GM19035 (cell line): ENCODE measurements at regions not wholly inside any gene's neighbourhood (a gene's known extent, or its start where the extent isn't known, plus 50 kb on each side); places are given as distances from the start of the nearest gene placed in this dataset.

Source experiments
- ATAC-seq: cut with Tn5 transposase; IDR thresholded peaks from one replicate; pipeline ENCODE4 v1.9.1; 2021; ENCODE audit not compliant: unreplicated experiment

DNA sequence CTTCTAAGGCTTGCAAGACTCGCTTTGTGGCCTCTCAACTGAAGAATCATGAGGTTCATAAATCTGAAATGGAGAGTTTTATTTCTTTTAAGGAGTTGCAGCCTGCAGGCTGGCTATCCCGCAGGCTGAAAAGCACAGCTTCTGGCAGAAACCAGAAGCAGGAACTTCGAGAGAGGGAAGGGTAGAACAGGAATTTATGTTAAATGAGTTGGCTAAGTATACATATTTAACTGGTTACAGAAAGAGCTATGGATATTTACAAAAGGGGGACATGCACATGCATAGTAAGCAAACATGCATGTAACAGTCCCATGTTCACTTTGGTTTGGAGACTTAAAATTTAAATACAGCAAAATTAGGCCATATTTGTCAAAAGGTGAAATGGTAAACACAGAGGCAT, 787.0 kb downstream of the TFAP2A start:
- ATAC-seq: no peak

DNA sequence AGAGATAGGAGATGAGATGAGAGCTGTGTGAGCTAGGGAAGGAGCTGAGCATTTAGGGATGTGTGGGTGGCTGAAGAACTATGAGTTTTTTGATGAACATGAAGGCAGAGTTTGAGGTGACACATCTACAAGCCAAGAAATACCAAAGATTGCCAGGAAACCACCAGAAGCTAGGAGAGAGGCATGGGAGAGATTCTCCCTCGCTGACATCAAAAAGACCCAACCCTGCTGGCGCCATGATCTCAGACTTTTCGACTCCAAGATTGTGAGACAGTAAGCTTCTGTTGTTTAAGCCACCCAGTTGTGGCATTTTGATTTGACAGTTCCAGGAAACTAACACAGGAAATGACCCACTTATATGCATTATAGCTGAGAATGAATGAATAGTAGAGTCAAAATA, 790.9 kb downstream of the TFAP2A start:
- no peak for ATAC-seq

DNA sequence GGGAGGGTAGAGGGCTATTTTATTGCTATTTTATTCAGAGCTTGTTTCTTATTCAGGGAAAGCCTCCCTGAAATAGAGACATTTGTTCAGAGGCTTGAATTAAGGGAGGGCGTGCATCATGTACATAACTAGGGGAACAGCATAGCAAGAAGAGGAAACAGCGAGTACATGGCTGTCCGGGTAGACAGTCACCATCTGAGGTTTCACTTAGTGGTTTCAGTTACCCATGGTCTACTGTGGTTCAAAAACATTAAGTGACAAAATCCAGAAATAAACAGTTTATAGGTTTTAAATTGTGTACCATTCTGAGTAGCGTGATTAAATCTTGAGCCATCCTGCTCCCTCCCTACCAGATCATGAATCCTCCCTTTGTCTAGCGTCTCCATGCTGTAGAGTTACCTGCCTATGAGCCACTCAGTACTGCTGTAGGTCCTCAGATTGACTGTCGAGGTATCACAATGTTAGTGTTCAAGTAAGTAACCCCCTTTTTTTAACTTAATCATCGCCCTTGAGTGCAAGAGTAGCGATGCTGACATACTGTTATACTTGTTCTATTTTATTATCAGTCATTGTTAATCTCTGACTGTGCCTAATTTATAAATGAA, 791.5 kb downstream of the TFAP2A start:
- no peak for ATAC-seq

DNA sequence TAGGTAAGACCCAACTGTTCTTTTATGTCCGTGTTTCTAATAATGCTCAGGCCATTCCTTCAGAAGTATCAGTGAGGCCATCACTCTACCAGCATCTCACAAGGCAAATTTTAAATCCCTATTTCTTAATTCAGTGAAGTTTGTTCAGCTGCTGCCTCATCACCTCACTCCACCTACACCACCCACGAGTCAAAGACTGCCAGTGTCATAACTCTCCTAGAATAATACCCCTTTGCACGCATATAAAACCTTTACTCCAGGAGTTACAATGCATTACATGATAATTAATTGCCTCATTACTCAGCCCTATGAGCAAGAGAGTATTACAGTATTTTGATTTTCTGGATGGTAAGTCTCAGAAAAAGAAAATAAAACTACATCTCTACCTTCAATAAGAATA, 793.6 kb downstream of the TFAP2A start:
- no peak for ATAC-seq

DNA sequence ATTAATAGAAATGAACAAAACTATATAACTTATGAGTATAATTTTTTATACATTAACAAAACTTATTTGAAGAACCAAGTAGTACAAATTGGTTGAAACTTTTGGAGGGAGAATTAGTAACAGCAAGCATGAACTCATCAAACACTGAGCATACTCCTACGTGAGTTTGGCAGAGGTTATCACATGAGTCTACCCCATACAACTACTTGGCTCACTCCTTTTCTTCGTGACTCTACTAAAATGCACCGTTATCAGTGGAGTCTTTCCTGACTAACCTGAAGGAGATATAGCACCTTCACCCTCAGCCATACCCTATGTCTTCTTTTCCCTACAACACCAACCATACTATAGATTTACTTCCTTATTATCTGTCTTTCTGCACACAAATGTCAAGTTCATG, 794.2 kb downstream of the TFAP2A start:
- ATAC-seq: no peak

DNA sequence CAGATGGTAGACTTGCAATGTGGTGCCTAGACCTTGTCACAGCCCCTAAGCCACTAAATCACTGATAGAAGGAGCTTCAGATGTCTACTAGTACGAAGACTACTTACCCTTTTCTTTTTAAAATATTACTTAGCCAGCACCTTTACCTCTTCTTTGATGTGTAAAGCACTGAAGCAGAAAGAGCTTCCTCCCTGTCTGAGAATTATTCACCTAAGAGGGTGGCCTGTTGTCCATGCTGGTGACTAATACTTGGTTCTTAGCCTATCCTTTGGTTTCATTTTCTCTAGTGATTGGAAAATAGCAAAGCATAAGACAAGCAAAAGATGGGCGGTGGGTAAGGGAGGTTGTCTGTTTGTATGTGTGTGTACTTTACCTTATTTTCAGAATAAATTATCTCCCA, 794.6 kb downstream of the TFAP2A start:
- no peak for ATAC-seq

DNA sequence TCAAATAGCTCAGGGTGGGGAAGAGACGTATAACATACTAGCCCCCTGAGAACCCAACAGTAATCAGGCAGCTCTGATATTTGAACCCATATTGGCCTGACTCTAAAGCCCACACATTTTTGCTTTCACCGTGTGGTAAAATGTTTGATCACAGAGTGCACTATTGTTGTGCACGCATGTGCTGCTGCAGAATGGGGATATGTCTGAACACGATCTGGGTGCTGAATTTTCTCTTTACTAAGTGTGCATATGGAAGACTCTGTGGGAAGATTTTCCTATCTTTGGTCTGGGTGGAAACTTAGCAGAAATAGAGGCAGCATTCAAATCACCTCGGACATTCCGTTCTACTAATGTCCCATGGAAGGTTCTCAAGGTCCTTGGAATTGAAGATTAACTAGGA, 800.1 kb downstream of the TFAP2A start:
- no peak for ATAC-seq

DNA sequence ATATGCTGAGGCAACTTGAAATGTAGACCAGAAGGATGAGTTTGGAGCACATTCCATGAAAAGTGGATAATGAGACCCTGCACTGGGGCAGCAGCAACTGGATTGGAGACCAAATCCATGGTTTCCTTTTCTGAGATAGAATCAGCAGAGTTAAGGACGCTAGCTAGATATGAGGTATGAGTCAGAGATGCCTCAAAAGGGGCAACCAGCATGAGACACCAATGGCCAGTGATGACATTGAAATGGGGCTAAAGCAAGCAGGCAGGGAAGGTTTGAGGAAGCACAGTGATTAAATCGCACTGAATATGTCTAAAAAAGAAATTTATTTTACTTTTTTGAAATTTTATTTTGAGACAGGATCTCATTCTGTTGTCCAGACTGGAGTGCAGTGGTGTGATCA, 802.4 kb downstream of the TFAP2A start:
- no peak for ATAC-seq

DNA sequence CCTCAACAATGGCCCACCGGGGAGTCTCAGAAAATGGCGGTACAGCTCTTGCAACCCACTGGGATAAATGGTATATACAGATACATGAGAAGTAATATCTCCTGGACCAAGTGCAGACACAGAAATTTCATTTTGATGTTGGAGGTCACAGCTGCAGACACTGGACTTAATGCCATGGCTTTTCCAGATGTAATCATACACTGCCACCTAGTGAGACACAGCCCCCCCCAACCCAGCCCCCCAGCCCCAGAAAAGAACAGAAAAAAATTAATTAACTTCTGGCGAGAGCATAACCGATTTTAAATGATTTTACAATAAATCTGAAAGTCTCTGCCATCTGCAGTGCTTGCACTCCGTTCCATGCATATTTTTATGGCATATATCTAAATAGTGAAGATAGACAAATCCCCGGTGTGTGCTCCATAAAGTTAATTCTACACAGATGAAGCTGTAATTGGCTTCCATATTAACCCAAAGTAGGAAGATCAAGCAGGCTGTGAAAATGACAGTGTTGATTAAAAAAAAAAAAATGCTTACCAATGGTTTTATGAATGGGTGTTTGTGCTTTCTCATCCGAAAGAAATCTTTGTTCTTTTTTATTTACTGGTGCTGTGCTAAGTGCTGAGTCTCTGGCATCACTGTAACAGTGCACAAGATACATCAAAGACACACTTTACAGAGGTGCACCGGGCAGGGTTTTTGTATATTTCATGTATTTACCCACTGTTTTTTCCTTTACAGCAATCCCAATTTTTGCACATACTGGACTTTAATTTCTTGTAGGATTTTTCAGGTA, 804.1 kb downstream of the TFAP2A start:
- no peak for ATAC-seq

DNA sequence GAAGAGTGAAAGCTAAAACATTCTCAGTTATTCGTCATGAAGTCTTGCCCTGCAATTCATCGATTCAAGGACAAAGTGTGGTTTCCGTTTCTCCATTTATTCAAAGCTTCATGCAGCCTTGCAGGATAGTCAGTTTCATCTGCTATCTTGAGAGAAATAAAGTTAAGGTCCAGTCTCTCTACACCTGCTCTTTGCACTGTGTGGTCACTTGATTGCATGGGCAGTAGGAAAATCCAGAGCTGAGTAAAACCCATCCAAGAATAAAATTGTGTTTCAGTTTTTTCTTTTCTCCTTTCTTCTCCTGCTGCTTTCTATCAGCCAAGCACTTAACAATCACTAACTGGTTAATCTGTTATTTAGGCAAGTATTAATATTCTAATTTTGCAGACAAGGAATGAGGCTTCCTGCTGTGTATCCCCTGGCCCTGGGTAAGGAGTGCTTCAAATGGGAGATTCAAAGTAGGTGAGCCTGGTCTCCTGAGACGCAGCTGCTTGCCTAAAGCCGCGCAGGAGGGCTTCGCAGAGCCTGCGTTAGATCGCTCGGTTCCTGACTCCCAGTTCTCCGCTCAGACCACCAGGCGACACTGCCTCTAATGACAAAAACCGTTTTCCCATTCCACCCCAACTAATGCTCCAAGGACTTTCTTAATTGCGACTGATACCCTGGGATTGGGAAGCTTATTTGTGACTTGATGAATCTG, 808.3 kb downstream of the TFAP2A start:
- no peak for ATAC-seq

DNA sequence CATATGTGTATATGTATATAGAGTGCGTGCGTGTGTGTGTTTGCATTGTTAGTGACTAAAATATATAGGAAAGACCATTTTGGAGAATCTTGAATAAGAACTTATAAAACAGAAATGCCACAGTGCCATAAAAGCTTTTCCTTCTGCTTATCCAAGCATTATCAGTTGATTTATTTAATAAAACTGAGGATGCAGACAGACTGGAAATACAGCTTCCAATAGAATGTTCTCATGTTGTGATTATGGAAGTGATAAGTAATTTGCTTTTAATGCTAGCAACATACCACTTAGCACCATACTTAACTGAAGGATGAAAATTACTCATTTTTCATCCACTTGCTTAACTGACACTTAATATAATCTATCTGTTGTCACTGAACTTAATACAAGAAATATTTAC, 820.1 kb downstream of the TFAP2A start:
- ATAC-seq: no peak

DNA sequence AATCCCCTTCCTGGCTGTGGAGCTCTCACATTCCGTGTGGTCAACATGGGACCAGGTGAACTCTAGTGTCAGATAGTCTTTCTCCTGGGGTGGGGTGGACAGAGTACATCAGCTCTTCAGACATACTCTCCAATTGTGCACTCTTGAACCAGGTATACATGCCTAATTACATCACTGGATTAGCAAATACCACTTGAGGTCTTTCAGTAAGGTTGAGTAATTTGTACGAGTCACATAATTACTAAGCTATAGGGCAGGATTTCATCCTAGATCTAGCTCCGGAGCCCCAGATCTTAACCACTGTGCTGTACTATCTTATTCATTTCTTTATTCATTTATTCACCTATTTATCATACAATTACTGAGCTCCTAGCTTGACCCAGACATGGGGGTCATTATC, 821.3 kb downstream of the TFAP2A start:
- ATAC-seq: no peak

DNA sequence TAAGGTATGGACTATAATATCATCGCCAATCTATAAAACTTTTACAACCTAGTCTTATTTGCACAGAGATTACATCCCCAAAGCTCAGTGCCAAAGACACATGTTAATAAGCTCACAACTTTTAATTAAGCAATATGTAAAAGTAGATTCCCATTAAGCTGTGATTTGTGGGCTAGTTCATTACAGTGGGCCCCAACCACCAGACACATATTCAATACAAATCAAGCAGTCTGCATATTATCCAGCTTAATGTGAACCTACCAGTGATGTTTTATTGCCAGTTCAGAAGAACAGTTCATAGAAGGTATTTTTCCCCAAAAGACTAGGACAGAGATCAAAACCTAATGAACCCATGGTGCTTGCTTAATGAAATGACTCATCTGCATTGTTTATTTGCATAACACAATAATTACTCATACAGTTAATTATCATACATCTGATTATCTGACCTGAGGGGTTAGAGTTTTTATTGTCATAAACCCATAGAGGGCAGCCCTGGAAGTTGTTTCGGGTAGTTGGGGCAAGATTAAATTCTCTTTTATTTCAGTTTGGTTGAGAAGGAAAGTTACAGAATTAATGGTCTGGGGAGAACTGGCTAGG, 831.0 kb downstream of the TFAP2A start:
- no peak for ATAC-seq

DNA sequence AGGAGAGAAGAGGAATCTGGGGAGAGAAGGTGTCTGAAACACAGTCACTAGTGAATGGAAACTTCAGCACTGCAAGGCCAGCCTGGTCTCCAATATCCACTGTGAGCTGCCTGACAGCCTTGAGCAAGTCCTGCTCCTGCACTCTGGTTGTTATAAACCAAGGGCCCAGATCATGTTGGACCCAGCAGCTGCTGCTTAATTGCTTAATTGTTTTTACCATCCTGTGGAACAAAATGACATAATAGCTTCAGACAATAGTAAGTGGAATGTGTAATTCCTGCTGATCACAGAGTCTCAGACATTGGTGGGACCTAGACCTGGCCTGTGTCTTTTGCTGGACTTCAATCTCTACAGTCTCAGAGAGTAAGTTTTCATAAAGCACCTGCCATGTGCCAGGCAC, 833.7 kb downstream of the TFAP2A start:
- no peak for ATAC-seq

DNA sequence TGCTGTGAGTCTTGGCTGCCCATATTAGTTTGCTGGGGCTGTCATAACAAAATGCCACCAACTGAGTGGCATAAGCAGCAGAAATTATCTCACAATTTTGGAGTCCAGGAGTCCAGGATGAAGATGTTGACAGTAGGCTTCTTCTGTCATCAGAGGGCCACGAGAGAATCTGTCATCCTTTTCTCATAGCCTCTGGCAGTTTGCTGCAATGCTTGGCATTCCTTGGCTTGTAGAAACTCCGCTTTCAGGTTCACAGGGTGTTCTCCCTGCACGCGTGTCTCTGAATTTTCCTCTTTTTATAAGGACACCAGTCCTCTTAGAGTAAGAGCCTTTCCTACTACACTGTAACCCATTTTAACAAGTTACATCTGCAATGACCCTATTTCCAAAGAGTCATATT, 838.4 kb downstream of the TFAP2A start:
- no peak for ATAC-seq

DNA sequence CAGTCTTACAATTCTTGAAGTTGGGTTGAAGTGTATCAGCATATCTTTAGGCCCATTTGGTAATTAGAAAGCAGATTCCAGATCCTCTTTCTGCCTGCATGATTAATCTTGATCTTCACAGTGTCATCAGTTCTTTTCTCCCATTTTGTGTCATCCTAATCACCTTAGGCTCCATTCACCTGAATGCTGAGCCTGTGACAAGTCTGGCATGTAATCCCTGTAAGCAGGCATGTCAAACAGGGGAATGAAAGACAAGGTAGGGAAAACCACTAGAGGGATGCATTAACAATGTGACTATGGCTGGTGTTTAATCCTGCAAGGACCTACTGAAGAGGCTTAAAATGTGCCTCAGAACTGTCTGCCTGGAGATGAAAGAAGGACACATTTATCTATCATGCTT, 848.8 kb downstream of the TFAP2A start:
- ATAC-seq: no peak

DNA sequence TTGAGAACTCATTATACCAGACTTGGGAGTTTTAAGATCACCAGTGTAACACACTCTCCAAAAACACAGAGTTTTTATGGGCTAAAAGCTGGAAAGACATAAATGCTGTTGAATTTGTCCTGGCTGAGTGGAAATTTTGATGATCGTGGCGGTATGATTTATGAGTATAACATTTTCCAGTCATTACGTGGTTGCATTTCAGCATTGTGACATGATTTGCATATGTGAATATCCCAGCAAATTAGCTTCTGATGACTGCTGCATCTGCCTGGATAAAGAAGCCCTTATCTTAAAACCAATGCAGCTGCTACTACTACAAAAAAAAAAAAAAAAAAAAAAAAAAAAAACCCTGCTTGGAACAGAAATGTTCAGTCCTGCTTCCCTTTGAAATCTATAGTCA, 850.9 kb downstream of the TFAP2A start:
- ATAC-seq: no peak

DNA sequence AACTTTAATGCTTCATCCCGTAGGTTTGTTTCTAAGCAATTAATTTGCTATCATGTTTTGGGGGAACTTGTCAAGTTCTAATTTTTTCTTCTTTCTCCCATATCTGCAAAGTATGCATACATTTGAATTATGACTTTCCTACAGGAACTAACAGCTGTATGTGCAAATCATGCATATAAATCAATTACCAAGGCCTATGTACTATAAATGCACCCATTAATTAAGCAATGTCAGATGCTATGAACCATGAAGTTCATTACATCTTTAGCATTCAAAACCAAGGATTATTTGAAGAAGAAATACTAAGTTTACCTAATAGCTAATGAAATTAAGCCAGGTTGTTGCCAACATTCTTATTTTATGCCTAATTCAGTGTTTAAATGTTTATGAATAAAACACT, 851.3 kb downstream of the TFAP2A start:
- no peak for ATAC-seq

DNA sequence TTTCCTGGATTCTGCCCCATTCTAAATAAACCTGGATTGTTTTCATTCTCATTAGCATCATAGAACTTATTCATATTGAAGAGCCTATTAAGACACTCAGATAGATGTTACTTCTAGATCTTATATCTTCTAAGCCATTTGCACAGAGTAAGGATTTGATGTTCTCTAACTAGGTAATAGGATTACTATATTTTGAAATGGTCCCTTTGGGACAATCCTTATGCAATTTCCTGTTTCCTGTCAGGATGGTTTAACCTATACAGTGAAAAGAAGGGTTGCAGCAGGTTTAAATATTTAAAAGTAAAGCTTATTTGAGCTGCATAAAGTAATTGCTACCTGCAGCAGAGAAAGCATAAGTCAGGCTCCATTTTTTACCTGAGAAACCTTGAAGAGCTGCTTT, 860.1 kb downstream of the TFAP2A start:
- ATAC-seq: no peak

DNA sequence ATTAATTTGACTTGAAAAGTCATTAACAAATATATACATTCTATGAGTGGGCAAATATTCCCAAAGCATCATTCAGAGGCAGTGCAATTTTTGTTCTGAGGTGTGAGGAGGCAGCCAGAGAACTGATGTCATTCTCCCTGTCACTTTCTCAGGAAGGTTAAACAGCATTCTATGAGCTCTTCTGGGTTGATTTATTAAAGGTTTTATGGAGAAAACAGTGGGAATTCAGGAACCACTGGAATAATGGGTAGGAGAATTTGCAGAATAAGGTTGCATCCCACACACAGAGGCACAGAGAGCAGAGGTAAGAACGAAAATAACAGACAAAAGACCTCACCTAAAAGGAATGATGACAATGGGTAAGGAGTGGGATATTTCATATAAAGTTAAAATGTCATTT, 860.6 kb downstream of the TFAP2A start:
- ATAC-seq: no peak

DNA sequence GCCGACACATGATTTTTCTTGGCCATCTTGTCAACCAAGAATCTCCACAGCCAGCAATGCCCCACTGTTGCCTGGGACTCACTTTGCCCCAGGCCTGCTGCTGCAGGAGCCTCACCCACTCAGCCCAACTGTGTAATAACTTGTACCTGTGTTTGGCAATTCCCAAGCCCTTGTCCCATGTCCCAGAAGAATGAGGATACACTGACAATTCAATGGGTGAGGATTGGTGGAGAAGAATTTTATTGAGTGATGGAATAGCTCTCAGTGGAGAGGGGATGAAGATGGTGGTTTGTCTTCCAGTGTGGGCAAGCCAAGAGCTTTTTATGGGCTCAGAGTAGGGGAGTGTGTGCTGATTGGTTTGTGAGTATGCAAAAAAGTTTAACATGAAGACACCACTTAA, 861.9 kb downstream of the TFAP2A start:
- ATAC-seq: no peak

DNA sequence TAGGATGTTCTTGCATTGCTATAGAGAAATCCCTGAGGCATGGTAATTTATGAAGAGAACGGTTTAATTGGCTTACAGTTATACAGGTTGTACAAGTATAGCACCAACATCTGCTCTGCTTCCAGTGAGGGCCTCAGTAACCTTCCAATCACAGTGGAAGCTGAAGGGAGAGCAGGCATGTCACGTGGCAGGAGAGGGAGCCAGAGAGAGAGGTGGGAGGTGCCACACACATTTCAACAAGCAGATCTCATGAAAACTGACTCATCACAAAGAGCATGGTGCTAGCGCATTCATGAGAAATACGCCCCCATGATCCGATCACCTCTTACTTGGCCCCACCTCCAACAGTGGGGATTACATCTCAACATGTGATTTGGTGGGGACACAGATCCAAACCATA, 871.2 kb downstream of the TFAP2A start:
- ATAC-seq: no peak
